GM12878 (cell line): ENCODE measurements at regions not wholly inside any gene's neighbourhood (a gene's known extent, or its start where the extent isn't known, plus 50 kb on each side); places are given as distances from the start of the nearest gene placed in this dataset.

Source experiments
- ATAC-seq: fragments of 200-7000 bp; cut with Tn5 transposase; 3 replicates; pipeline ENCODE4 v1.9.1; 2020; ENCODE audit warnings: mild to moderate bottlenecking, moderate library complexity
- BruUV-seq: library from RNA; stranded (reverse); fragments of 400-500 nt; replicated peaks from 2 replicates; lab custom pipeline; 2021; lab: Mats Ljungman, UMichigan
- CTCF ChIA-PET: fragments of 300-600 bp; sonication (Branson Sonifier 250); formaldehyde crosslinking; extraction: SDS; loops from one replicate; lab custom pipeline; 2021; ENCODE audit warnings: inconsistent platforms; lab: Yijun Ruan, JAX
- POLR2A ChIA-PET: fragments of 350-600 bp; formaldehyde crosslinking; extraction: SDS; loops from one replicate; lab custom pipeline; 2021; ENCODE audit warnings: inconsistent platforms; lab: Charles Lee
- RAD21 ChIA-PET: fragments of 300-600 bp; sonication (Branson Sonifier 250); formaldehyde crosslinking; loops from one replicate; lab custom pipeline; 2023; ENCODE audit warnings: antibody characterized with exemption; ENCODE audit not compliant: unreplicated experiment; lab: Charles Lee
- SMC1A ChIA-PET: fragments of 300-600 bp; sonication (Branson Sonifier 250); formaldehyde crosslinking; loops from one replicate; lab custom pipeline; 2023; ENCODE audit not compliant: unreplicated experiment, uncharacterized antibody; lab: Charles Lee
- DNase-seq: peaks from one replicate; pipeline ENCODE4 v3.0.0-alpha.2; 2011; ENCODE audit warnings: low read depth, low spot score
- FAIRE-seq: peaks from 3 replicates; lab custom pipeline; 2011; peaks lifted over from hg19 to GRCh38; lab: Jason Lieb, UNC
- H2AFZ ChIP-seq: 2 replicates; pipeline ENCODE4 v1.6.0; 2011; ENCODE audit warnings: low read depth, low read length, control low read depth; ENCODE audit not compliant: control insufficient read depth
- H3K27ac ChIP-seq: 2 replicates; pipeline ENCODE4 v1.5.1; 2011; ENCODE audit warnings: control low read depth; ENCODE audit not compliant: control insufficient read depth, insufficient read depth
- H3K27me3 ChIP-seq, 2 experiments: replicated peaks in 1 of 2; 2 replicates each; pipeline versions ENCODE4 v1.6.0 to v1.6.1; 2011; ENCODE audit warnings: low read length in 1 of 2; ENCODE audit not compliant: control insufficient read depth in 2 of 2, insufficient read depth in 2 of 2
- H3K36me3 ChIP-seq, 2 experiments: 2 replicates each; pipeline ENCODE4 v1.5.1; 2011; ENCODE audit warnings: low read length in 1 of 2; ENCODE audit not compliant: control insufficient read depth in 2 of 2, insufficient read depth in 2 of 2
- H3K4me1 ChIP-seq: 2 replicates; pipeline ENCODE4 v1.6.1; 2011; ENCODE audit warnings: mild to moderate bottlenecking, low read length, moderate library complexity, mixed read lengths; ENCODE audit not compliant: control insufficient read depth, insufficient read depth
- H3K4me2 ChIP-seq: 2 replicates; pipeline ENCODE4 v1.6.0; 2011; ENCODE audit warnings: control low read depth; ENCODE audit not compliant: control insufficient read depth, insufficient read depth
- H3K4me3 ChIP-seq: fragments of 200-600 bp; sonication (generic); 2 replicates; pipeline ENCODE4 v1.5.1; 2016
- H3K79me2 ChIP-seq: 2 replicates; pipeline ENCODE4 v1.6.0; 2011; ENCODE audit warnings: low read length; ENCODE audit not compliant: control insufficient read depth, insufficient read depth
- H3K9ac ChIP-seq: 2 replicates; pipeline ENCODE4 v1.8.0; 2011; ENCODE audit warnings: low read length, control low read depth, mixed read lengths; ENCODE audit not compliant: control insufficient read depth, insufficient read depth
- H3K9me3 ChIP-seq: replicated peaks from 3 replicates; pipeline ENCODE4 v1.5.1; 2011; ENCODE audit warnings: mild to moderate bottlenecking, low read length; ENCODE audit not compliant: control insufficient read depth, insufficient read depth
- H4K20me1 ChIP-seq: 2 replicates; pipeline ENCODE4 v1.6.0; 2011; ENCODE audit not compliant: control insufficient read depth, insufficient read depth
- BHLHE40 ChIP-seq, 2 experiments: fragments of 450-650 bp in 1 of 2; IDR thresholded peaks; 2 replicates each; pipeline ENCODE4 v1.6.1; 2011 to 2017; ENCODE audit warnings: low read depth in 2 of 2, borderline replicate concordance in 1 of 2, improper control_type of control experiment in 1 of 2, low read length in 1 of 2, mild to moderate bottlenecking in 1 of 2
- CREB1 ChIP-seq: IDR thresholded peaks from 2 replicates; pipeline ENCODE4 v1.6.1; 2012; ENCODE audit warnings: low read depth, mild to moderate bottlenecking, inconsistent platforms
- GATAD2B ChIP-seq: fragments of 450-650 bp; conservative IDR thresholded peaks from 2 replicates; pipeline ENCODE4 v1.6.1; 2017; ENCODE audit warnings: low read depth, mild to moderate bottlenecking, moderate library complexity
- HCFC1 ChIP-seq: fragments of 150-350 bp; IDR thresholded peaks from 2 replicates; pipeline ENCODE4 v1.6.1; 2014; ENCODE audit warnings: low read length
- HDAC2 ChIP-seq: fragments of 200-600 bp; sonication (generic); IDR thresholded peaks from 2 replicates; pipeline ENCODE4 v1.6.1; 2017
- HDGF ChIP-seq: fragments of 450-650 bp; IDR thresholded peaks from 2 replicates; pipeline ENCODE4 v1.6.1; 2016; ENCODE audit warnings: antibody characterized with exemption
- KLF5 ChIP-seq: fragments of 450-650 bp; IDR thresholded peaks from 2 replicates; pipeline ENCODE4 v1.6.1; 2014; ENCODE audit warnings: mild to moderate bottlenecking; ENCODE audit not compliant: partially characterized antibody
- MYB ChIP-seq: fragments of 150-350 bp; IDR thresholded peaks from 2 replicates; pipeline ENCODE4 v1.6.1; 2014; ENCODE audit warnings: mild to moderate bottlenecking, low read depth, low read length, borderline replicate concordance
- NR2C1 ChIP-seq: fragments of 450-650 bp; IDR thresholded peaks from 2 replicates; pipeline ENCODE4 v1.6.1; 2017; ENCODE audit warnings: antibody characterized with exemption, mild to moderate bottlenecking, moderate library complexity
- RUNX3 ChIP-seq: IDR thresholded peaks from 2 replicates; pipeline ENCODE4 v1.6.1; 2012; ENCODE audit warnings: low read length, inconsistent platforms
- SREBF2 ChIP-seq: IDR thresholded peaks from 2 replicates; pipeline ENCODE4 v1.6.1; 2012; ENCODE audit warnings: mild to moderate bottlenecking, low read length
- YBX1 ChIP-seq: fragments of 450-650 bp; IDR thresholded peaks from 2 replicates; pipeline ENCODE4 v1.6.1; 2016; ENCODE audit warnings: antibody characterized with exemption
- WGBS: methylation state at CpG from one replicate; pipeline ENCODE4 v1.1.6; 2016; ENCODE audit warnings: low lambda C conversion rate; ENCODE audit not compliant: insufficient replicate concordance, insufficient coverage; ENCODE audit errors: missing lambda C conversion rate; 5-methylcytosine and 5-hydroxymethylcytosine counted together
- in situ Hi-C: fragments of 300-500 bp; cut with MboI; formaldehyde crosslinking; loops from 9 replicates; pipeline ENCODE4 v1.14.3; 2018; ENCODE audit warnings: mixed read lengths
- intact Hi-C: fragments of 100-400 bp; cut with micrococcal nuclease; formaldehyde crosslinking; loops from one replicate; pipeline ENCODE4 v1.14.2; 2022; ENCODE audit not compliant: unreplicated experiment
- TF ChIP-seq, protein P1 (sequence below): fragments of 450-650 bp; IDR thresholded peaks from 2 replicates; pipeline ENCODE4 v1.6.1; 2017; ENCODE audit warnings: antibody characterized with exemption, mild to moderate bottlenecking, moderate library complexity

DNA sequence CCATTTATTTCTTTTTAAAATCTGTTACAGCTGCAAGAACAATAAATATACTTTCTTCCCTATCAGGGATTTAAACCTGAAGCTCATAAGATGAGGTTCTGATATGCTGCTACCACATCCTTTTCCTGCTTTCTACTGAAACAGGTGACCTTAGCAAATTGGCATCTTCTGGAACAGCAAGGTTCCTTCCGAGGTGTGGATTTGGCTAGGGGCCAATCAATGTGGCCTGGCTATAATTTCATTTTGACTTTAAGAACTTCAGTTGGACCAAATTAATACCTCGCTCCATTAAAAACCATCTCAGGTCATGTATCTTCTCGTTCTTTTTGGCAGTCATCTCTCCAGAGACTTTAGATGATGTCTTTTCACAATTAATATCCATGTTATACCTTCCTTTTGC, 53.4 kb upstream of the C3orf80 start:
- Histone ChIP-seq H3K9me3 (no peaks in the 10 kb centered on the region), H3K9ac (no peak overlapping the region), H3K36me3 (no peaks in the 10 kb centered on the region), H3K4me3 (no peak overlapping the region), H3K79me2 (no peaks in the 10 kb centered on the region), H2AFZ (no peak overlapping the region), H3K4me1 (peaks cover 16% of the 10 kb centered on the region), H4K20me1 (no peaks in the 10 kb centered on the region), H3K27me3 (no peaks in the 10 kb centered on the region), H3K27ac (no peak overlapping the region), H3K4me2 (no peak overlapping the region)
- no peak for FAIRE-seq
- TF ChIP-seq HDAC2 (no peak), YBX1 (no peak), BHLHE40 (IDR thresholded peaks at IDR 0.05; ENCODE audit: borderline replicate concordance in 1 of 2, low read depth in 2 of 2, low read length in 1 of 2) (no peak)
- TF ChIP-seq, protein P1, sequence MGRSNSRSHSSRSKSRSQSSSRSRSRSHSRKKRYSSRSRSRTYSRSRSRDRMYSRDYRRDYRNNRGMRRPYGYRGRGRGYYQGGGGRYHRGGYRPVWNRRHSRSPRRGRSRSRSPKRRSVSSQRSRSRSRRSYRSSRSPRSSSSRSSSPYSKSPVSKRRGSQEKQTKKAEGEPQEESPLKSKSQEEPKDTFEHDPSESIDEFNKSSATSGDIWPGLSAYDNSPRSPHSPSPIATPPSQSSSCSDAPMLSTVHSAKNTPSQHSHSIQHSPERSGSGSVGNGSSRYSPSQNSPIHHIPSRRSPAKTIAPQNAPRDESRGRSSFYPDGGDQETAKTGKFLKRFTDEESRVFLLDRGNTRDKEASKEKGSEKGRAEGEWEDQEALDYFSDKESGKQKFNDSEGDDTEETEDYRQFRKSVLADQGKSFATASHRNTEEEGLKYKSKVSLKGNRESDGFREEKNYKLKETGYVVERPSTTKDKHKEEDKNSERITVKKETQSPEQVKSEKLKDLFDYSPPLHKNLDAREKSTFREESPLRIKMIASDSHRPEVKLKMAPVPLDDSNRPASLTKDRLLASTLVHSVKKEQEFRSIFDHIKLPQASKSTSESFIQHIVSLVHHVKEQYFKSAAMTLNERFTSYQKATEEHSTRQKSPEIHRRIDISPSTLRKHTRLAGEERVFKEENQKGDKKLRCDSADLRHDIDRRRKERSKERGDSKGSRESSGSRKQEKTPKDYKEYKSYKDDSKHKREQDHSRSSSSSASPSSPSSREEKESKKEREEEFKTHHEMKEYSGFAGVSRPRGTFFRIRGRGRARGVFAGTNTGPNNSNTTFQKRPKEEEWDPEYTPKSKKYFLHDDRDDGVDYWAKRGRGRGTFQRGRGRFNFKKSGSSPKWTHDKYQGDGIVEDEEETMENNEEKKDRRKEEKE, result no peak
- intact Hi-C loops (no loop called here), in situ Hi-C loops (no loop called here)
- no peak for ATAC-seq
- RAD21 ChIA-PET, result no interaction called here
- POLR2A ChIA-PET, result no interaction called here
- CTCF ChIA-PET, result interaction anchor here (0.9 kb wide), 1 partner anchor 8 kb away, joined by 3 read pairs; no protein-coding TSS in a partner anchor
- no TSS peak for BruUV-seq
- DNase-seq, result no peak
- SMC1A ChIA-PET, result interaction anchor here (0.8 to 1.6 kb wide), 3 partner anchors 12 to 288 kb away, joined by 3 read pairs; no protein-coding TSS in a partner anchor
- WGBS, result 31% methylated on average over 3 of the region's 3 CpGs

DNA sequence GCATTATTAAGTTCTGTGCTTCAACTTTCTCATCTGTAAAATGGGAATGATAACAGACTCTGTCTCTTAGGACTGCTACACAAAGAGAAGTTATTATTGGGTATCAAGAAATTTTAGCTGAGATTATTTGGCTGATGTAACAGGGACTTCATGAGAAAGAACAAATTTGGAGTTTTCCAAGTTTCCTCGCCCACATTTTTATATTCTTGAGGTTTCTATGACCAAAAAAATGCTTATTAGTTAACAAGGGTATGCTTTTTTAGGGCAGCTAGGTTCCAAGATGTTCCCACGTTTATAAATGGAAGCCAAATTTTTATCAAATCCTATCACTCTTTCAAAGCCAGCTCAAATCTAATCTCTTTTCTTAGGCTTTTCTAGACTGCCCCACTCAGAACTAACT, 50.6 kb upstream of the C3orf80 start:
- intact Hi-C loops (no loop called here), in situ Hi-C loops (no loop called here)
- RAD21 ChIA-PET, result no interaction called here
- H3K36me3 ChIP-seq, result no peaks in the 10 kb centered on the region
- H2AFZ ChIP-seq, result no peak overlapping the region
- SMC1A ChIA-PET, result interaction anchor here (1.4 kb wide), 1 partner anchor 11 kb away, joined by 4 read pairs; no protein-coding TSS in a partner anchor
- DNase-seq (no peak), FAIRE-seq (no peak), ATAC-seq (no peak)
- no peak overlapping the region for H3K4me2 ChIP-seq
- H3K9ac ChIP-seq, result no peak overlapping the region
- TF ChIP-seq HCFC1 (no peak), GATAD2B (no peak), NR2C1 (no peak), HDGF (no peak), KLF5 (no peak), SREBF2 (no peak), MYB (no peak), CREB1 (no peak), RUNX3 (no peak)
- no peak overlapping the region for H3K27ac ChIP-seq
- H3K27me3 ChIP-seq, result no peaks in the 10 kb centered on the region
- H3K4me1 ChIP-seq, result peaks cover 16% of the 10 kb centered on the region
- CTCF ChIA-PET, result no interaction called here
- H3K4me3 ChIP-seq, result no peak overlapping the region
- WGBS, result 0% methylated on average over 2 of the region's 2 CpGs
- BruUV-seq, result no TSS peak
- H4K20me1 ChIP-seq, result no peaks in the 10 kb centered on the region
- no peaks in the 10 kb centered on the region for H3K79me2 ChIP-seq
- POLR2A ChIA-PET, result interaction anchor here (0.6 kb wide), 1 partner anchor 735 kb away, joined by 3 read pairs; no protein-coding TSS in a partner anchor
- H3K9me3 ChIP-seq, result no peaks in the 10 kb centered on the region
